Activated effector memory CD4-positive, alpha-beta T cell treated with Interleukin-2 at 50 U/mL for 16 hours (primary cell): ENCODE measurements at regions not wholly inside any gene's neighbourhood (a gene's known extent, or its start where the extent isn't known, plus 50 kb on each side); places are given as distances from the start of the nearest gene placed in this dataset.

Source experiments
- DNase-seq: peaks from one replicate; pipeline ENCODE4 v3.0.0-alpha.2; 2020

GRCh38 chr5:118687661-118688621 is 300.4 kb downstream of the DTWD2 start:
- DNase-seq, result no peak

GRCh38 chr5:118687100-118687499 is 301.2 kb downstream of the DTWD2 start:
- DNase-seq, result no peak

- no peak for DNase-seq
Measured at GRCh38 chr5:118681655-118682054, 306.7 kb downstream of the DTWD2 start.

GRCh38 chr5:118679264-118679940 is 308.9 kb downstream of the DTWD2 start:
- no peak for DNase-seq

- DNase-seq, result no peak
Measured at GRCh38 chr5:118678746-118679145, 309.6 kb downstream of the DTWD2 start.

- DNase-seq, result no peak
Measured at GRCh38 chr5:118675247-118675646, 313.1 kb downstream of the DTWD2 start.

GRCh38 chr5:118657576-118657975 is 330.8 kb downstream of the DTWD2 start:
- DNase-seq, result no peak

- no peak for DNase-seq
Measured at GRCh38 chr5:118653872-118654271, 334.5 kb downstream of the DTWD2 start.

GRCh38 chr5:118653183-118653582 is 335.2 kb downstream of the DTWD2 start:
- DNase-seq, result no peak

- DNase-seq, result no peak
Measured at GRCh38 chr5:118651002-118651401, 337.3 kb downstream of the DTWD2 start.

- no peak for DNase-seq
Measured at GRCh38 chr5:118647587-118647986, 340.8 kb downstream of the DTWD2 start.

- DNase-seq, result no peak
Measured at GRCh38 chr5:118646917-118647316, 341.4 kb downstream of the DTWD2 start.

GRCh38 chr5:118637947-118638670 is 350.2 kb downstream of the DTWD2 start:
- no peak for DNase-seq

GRCh38 chr5:118628660-118629354 is 359.5 kb downstream of the DTWD2 start:
- DNase-seq, result no peak

GRCh38 chr5:118620233-118620632 is 368.1 kb downstream of the DTWD2 start:
- no peak for DNase-seq

- DNase-seq, result no peak
Measured at GRCh38 chr5:118619823-118620222, 368.5 kb downstream of the DTWD2 start.

- no peak for DNase-seq
Measured at GRCh38 chr5:118616281-118616680, 372.1 kb downstream of the DTWD2 start.

GRCh38 chr5:118614731-118615456 is 373.5 kb downstream of the DTWD2 start:
- no peak for DNase-seq

- no peak for DNase-seq
Measured at GRCh38 chr5:118611332-118611945, 376.9 kb downstream of the DTWD2 start.

GRCh38 chr5:118606940-118607339 is 381.4 kb downstream of the DTWD2 start:
- no peak for DNase-seq

- DNase-seq, result no peak
Measured at GRCh38 chr5:118605761-118606160, 382.6 kb downstream of the DTWD2 start.

- no peak for DNase-seq
Measured at GRCh38 chr5:118604106-118604505, 384.2 kb downstream of the DTWD2 start.
